ENCODE measurements at regions not wholly inside any gene's neighbourhood (a gene's known extent, or its start where the extent isn't known, plus 50 kb on each side); places are given as distances from the start of the nearest gene placed in this dataset.

DNA sequence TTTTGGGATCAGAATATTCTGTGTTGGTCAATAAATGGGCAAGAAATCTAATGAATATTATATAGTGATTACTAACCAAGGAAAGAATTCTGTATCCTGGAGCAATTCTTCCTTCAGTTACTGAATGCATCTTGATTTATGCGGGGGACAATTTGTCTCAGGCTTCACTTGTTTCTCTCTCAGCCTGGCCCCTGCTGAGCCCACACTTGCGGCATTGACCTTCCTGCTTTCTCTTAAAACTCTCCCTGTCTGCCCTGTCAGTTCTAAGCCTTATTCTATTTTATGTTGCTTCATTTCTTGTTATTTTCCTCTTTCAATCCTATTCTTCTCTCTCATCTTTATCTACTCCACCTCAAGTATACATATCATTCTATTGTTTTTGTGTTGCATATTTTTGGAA is 122.1 kb upstream of the TPK1 start:
- no peak overlapping the region for H3K27ac Mint-ChIP-seq (ENCODE audit: unreplicated experiment)
- no peaks in the 10 kb centered on the region for H3K4me1 Mint-ChIP-seq (ENCODE audit: unreplicated experiment)
- H3K27me3 Mint-ChIP-seq (ENCODE audit: unreplicated experiment), result no peaks in the 10 kb centered on the region
- H3K4me3 Mint-ChIP-seq (ENCODE audit: unreplicated experiment), result no peak overlapping the region
- no peaks in the 10 kb centered on the region for H3K36me3 Mint-ChIP-seq (ENCODE audit: low read depth, unreplicated experiment)
- TF ChIP-seq, protein P1, sequence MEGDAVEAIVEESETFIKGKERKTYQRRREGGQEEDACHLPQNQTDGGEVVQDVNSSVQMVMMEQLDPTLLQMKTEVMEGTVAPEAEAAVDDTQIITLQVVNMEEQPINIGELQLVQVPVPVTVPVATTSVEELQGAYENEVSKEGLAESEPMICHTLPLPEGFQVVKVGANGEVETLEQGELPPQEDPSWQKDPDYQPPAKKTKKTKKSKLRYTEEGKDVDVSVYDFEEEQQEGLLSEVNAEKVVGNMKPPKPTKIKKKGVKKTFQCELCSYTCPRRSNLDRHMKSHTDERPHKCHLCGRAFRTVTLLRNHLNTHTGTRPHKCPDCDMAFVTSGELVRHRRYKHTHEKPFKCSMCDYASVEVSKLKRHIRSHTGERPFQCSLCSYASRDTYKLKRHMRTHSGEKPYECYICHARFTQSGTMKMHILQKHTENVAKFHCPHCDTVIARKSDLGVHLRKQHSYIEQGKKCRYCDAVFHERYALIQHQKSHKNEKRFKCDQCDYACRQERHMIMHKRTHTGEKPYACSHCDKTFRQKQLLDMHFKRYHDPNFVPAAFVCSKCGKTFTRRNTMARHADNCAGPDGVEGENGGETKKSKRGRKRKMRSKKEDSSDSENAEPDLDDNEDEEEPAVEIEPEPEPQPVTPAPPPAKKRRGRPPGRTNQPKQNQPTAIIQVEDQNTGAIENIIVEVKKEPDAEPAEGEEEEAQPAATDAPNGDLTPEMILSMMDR (IDR thresholded peaks at IDR 0.05; ENCODE audit: unreplicated experiment), result no peak
- DNase-seq (ENCODE audit: low spot score), result no peak
- H3K9me3 Mint-ChIP-seq (ENCODE audit: unreplicated experiment), result no peaks in the 10 kb centered on the region

DNA sequence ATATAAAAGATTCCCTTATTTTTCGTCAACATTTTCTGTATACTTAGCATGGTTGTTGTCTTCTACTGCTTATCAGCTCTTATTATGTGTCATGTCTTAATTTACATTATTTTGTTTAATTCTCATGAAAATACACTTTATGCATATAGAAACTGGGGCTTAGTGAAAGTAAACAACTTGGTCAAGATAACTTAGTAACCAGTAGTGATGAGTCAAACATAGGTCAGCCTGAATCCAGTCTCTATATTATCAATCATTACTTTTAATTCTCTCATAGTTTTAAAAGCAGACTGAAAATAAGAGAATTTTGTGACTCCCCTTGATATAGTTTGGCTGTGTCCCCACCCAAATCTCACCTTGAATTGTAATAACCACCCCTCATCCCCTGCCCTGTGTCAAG is 119.6 kb upstream of the TPK1 start:
- TF ChIP-seq, protein P1 (IDR thresholded peaks at IDR 0.05; ENCODE audit: unreplicated experiment), result no peak
- H3K4me3 Mint-ChIP-seq (ENCODE audit: unreplicated experiment), result no peak overlapping the region
- no peaks in the 10 kb centered on the region for H3K4me1 Mint-ChIP-seq (ENCODE audit: unreplicated experiment)
- H3K27me3 Mint-ChIP-seq (ENCODE audit: unreplicated experiment), result no peaks in the 10 kb centered on the region
- DNase-seq (ENCODE audit: low spot score), result no peak
- no peak overlapping the region for H3K27ac Mint-ChIP-seq (ENCODE audit: unreplicated experiment)
- H3K9me3 Mint-ChIP-seq (ENCODE audit: unreplicated experiment), result no peaks in the 10 kb centered on the region
- no peaks in the 10 kb centered on the region for H3K36me3 Mint-ChIP-seq (ENCODE audit: low read depth, unreplicated experiment)

DNA sequence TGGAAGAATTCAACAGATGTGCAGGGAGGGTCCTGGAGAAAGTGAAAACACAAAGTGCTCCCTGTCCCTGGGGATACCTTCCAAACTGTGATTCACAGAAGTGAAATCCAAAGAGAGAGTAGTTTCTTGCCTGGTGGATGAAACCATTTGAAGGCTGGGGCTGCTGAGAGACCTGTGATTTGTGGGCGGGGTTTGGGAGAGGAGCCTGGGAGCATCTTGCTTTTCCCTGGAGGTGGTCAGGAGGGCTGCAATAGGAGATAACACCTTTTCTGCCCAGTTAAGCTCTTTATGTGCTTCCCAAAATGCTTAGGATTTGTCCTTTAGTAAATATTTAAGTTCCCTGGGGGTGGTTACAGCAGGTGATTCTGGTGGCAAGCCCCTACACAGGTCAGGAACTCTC is 105.3 kb upstream of the TPK1 start:
- H3K27me3 Mint-ChIP-seq (ENCODE audit: unreplicated experiment), result no peaks in the 10 kb centered on the region
- H3K4me3 Mint-ChIP-seq (ENCODE audit: unreplicated experiment), result no peak overlapping the region
- no peak overlapping the region for H3K27ac Mint-ChIP-seq (ENCODE audit: unreplicated experiment)
- H3K4me1 Mint-ChIP-seq (ENCODE audit: unreplicated experiment), result no peaks in the 10 kb centered on the region
- no peak for DNase-seq (ENCODE audit: low spot score)
- no peaks in the 10 kb centered on the region for H3K9me3 Mint-ChIP-seq (ENCODE audit: unreplicated experiment)
- no peaks in the 10 kb centered on the region for H3K36me3 Mint-ChIP-seq (ENCODE audit: low read depth, unreplicated experiment)
- TF ChIP-seq, protein P1 (IDR thresholded peaks at IDR 0.05; ENCODE audit: unreplicated experiment), result no peak

DNA sequence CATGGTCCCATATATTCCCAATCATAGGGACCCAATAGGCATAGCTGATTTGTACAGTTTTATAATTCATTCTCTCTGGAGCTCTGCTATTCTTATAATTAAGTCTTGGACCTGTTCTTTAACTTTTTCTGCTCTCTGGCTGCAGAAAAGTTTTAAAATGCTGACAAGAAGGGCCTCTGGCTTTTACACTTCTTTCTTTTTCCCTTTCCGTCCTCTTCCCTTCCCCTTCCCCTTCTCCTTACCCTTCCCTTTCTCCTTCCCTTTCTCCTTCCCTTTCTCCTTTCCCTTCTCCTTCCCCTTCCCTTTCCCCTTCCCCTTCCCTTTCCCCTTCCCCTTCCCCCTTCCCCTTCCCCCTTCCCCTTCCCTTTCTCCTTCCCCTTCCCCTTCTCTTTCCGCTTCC is 101.3 kb upstream of the TPK1 start:
- TF ChIP-seq, protein P1 (IDR thresholded peaks at IDR 0.05; ENCODE audit: unreplicated experiment), result no peak
- H3K4me1 Mint-ChIP-seq (ENCODE audit: unreplicated experiment), result no peaks in the 10 kb centered on the region
- H3K9me3 Mint-ChIP-seq (ENCODE audit: unreplicated experiment), result no peaks in the 10 kb centered on the region
- no peaks in the 10 kb centered on the region for H3K27me3 Mint-ChIP-seq (ENCODE audit: unreplicated experiment)
- H3K4me3 Mint-ChIP-seq (ENCODE audit: unreplicated experiment), result no peak overlapping the region
- no peak overlapping the region for H3K27ac Mint-ChIP-seq (ENCODE audit: unreplicated experiment)
- no peak for DNase-seq (ENCODE audit: low spot score)
- H3K36me3 Mint-ChIP-seq (ENCODE audit: low read depth, unreplicated experiment), result no peaks in the 10 kb centered on the region

DNA sequence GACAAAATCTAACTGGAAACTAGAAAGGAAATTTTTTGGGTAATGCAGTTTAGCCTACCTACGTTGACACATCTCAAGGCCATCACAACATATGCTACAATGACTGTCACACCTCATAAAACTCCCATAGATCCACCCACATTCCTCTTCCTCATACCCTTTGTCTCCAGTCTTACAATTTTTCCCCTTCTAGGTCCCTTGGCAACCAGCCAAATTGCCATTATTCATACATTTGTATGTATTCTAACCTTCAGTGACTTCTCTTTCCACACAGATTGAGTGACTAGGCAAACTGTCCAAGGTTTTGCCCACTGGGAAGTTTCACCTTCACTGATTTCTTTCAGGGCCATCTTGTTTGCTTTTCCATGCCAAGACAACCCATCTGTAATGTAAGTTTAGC is 100.5 kb upstream of the TPK1 start:
- Mint-ChIP-seq H3K4me1 (ENCODE audit: unreplicated experiment) (no peaks in the 10 kb centered on the region), H3K36me3 (ENCODE audit: low read depth, unreplicated experiment) (no peaks in the 10 kb centered on the region), H3K27ac (ENCODE audit: unreplicated experiment) (no peak overlapping the region), H3K27me3 (ENCODE audit: unreplicated experiment) (no peaks in the 10 kb centered on the region), H3K4me3 (ENCODE audit: unreplicated experiment) (no peak overlapping the region), H3K9me3 (ENCODE audit: unreplicated experiment) (no peaks in the 10 kb centered on the region)
- TF ChIP-seq, protein P1 (IDR thresholded peaks at IDR 0.05; ENCODE audit: unreplicated experiment), result no peak
- DNase-seq (ENCODE audit: low spot score), result no peak
